Smooth muscle cell (in vitro differentiated cells): ENCODE measurements at regions not wholly inside any gene's neighbourhood (a gene's known extent, or its start where the extent isn't known, plus 50 kb on each side); places are given as distances from the start of the nearest gene placed in this dataset.

Experiments used
- DNase-seq: peaks from one replicate; lab custom pipeline; 2025; ENCODE audit not compliant: unreplicated experiment; lab: John Stamatoyannopoulos, UW
- H2AFZ ChIP-seq: fragments of 200-600 bp; sonication (generic); 2 replicates; pipeline ENCODE4 v1.6.0; 2016; ENCODE audit warnings: antibody characterized with exemption, low read depth, mild to moderate bottlenecking
- H3F3A ChIP-seq: fragments of 200-600 bp; sonication (generic); 2 replicates; pipeline ENCODE4 v1.6.0; 2017; ENCODE audit warnings: antibody characterized with exemption, low read depth
- H3K27ac ChIP-seq: fragments of 200-600 bp; sonication (generic); 2 replicates; pipeline ENCODE4 v1.5.1; 2016; ENCODE audit warnings: low read depth, mild to moderate bottlenecking
- H3K27me3 ChIP-seq: fragments of 200-600 bp; sonication (generic); 2 replicates; pipeline ENCODE4 v1.6.1; 2016; ENCODE audit warnings: low read depth, mild to moderate bottlenecking
- H3K36me3 ChIP-seq: fragments of 200-600 bp; sonication (generic); 2 replicates; pipeline ENCODE4 v1.5.1; 2016; ENCODE audit warnings: low read depth
- H3K4me1 ChIP-seq: fragments of 200-600 bp; sonication (generic); 2 replicates; pipeline ENCODE4 v1.5.1; 2016; ENCODE audit warnings: low read depth
- H3K4me2 ChIP-seq: fragments of 200-600 bp; sonication (generic); 2 replicates; pipeline ENCODE4 v1.6.0; 2016; ENCODE audit warnings: mild to moderate bottlenecking
- H3K4me3 ChIP-seq: fragments of 200-600 bp; sonication (generic); 2 replicates; pipeline ENCODE4 v1.5.1; 2016; ENCODE audit warnings: mild to moderate bottlenecking
- H3K79me2 ChIP-seq: fragments of 200-600 bp; sonication (generic); 2 replicates; pipeline ENCODE4 v1.6.0; 2016; ENCODE audit warnings: low read depth, mild to moderate bottlenecking
- H3K9ac ChIP-seq: fragments of 200-600 bp; sonication (generic); 2 replicates; pipeline ENCODE4 v1.6.0; 2016; ENCODE audit warnings: low read depth
- H3K9me3 ChIP-seq: fragments of 200-600 bp; sonication (generic); replicated peaks from 2 replicates; pipeline ENCODE4 v1.5.1; 2016; ENCODE audit warnings: low read depth
- H4K20me1 ChIP-seq: fragments of 200-600 bp; sonication (generic); 2 replicates; pipeline ENCODE4 v1.6.0; 2016; ENCODE audit warnings: low read depth
- WGBS: methylation state at CpG from one replicate; pipeline ENCODE4 v1.1.7; 2016; ENCODE audit warnings: low lambda C conversion rate; 5-methylcytosine and 5-hydroxymethylcytosine counted together
- TF ChIP-seq, protein P1 (sequence below): fragments of 200-600 bp; sonication (generic); IDR thresholded peaks from 2 replicates; pipeline ENCODE4 v1.5.1; 2017; ENCODE audit warnings: borderline replicate concordance, mild to moderate bottlenecking, antibody characterized with exemption; ENCODE audit not compliant: insufficient read depth, poor library complexity, severe bottlenecking

DNA sequence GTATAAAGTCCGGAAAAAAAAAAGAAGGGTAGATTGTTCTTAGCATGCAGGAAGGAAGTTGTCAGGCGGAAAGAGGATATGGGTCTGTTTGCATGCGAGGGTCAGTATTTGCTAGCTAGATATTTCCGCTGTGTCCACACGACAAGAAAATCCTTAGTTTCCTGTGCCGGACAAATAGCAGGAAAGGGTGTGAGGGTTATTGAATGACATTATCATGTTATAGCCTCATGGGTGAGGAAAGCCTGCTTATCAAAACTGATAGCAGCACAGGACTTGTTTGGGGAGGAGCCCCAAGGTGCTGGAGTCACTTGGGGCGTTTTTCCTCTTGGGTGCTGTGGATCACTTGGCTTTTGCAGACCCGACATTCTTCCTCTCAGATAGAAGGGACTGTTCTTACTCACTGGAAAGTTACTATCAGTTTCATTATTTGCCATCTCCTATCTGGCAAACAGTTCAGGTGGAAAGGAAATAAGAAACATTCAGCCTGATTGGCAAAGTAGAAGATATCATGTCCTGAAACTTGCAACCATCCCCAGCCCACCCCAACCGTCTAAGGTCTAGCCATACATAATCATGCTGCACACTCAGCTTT lies 127.2 kb upstream of the DPH6 start:
- Histone ChIP-seq H3K79me2 (no peaks in the 10 kb centered on the region), H3K4me2 (no peak overlapping the region), H3K9me3 (no peaks in the 10 kb centered on the region), H4K20me1 (no peaks in the 10 kb centered on the region), H3F3A (no peaks in the 10 kb centered on the region), H2AFZ (peak overlapping the region; percentile 71), H3K36me3 (no peaks in the 10 kb centered on the region), H3K27me3 (no peaks in the 10 kb centered on the region), H3K9ac (no peak overlapping the region), H3K4me1 (no peaks in the 10 kb centered on the region), H3K4me3 (peak overlapping the region; percentile 24), H3K27ac (no peak overlapping the region)
- TF ChIP-seq, protein P1, sequence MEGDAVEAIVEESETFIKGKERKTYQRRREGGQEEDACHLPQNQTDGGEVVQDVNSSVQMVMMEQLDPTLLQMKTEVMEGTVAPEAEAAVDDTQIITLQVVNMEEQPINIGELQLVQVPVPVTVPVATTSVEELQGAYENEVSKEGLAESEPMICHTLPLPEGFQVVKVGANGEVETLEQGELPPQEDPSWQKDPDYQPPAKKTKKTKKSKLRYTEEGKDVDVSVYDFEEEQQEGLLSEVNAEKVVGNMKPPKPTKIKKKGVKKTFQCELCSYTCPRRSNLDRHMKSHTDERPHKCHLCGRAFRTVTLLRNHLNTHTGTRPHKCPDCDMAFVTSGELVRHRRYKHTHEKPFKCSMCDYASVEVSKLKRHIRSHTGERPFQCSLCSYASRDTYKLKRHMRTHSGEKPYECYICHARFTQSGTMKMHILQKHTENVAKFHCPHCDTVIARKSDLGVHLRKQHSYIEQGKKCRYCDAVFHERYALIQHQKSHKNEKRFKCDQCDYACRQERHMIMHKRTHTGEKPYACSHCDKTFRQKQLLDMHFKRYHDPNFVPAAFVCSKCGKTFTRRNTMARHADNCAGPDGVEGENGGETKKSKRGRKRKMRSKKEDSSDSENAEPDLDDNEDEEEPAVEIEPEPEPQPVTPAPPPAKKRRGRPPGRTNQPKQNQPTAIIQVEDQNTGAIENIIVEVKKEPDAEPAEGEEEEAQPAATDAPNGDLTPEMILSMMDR, result no peak
- WGBS, result 52% methylated on average over 9 of the region's 9 CpGs
- DNase-seq, result no peak

DNA sequence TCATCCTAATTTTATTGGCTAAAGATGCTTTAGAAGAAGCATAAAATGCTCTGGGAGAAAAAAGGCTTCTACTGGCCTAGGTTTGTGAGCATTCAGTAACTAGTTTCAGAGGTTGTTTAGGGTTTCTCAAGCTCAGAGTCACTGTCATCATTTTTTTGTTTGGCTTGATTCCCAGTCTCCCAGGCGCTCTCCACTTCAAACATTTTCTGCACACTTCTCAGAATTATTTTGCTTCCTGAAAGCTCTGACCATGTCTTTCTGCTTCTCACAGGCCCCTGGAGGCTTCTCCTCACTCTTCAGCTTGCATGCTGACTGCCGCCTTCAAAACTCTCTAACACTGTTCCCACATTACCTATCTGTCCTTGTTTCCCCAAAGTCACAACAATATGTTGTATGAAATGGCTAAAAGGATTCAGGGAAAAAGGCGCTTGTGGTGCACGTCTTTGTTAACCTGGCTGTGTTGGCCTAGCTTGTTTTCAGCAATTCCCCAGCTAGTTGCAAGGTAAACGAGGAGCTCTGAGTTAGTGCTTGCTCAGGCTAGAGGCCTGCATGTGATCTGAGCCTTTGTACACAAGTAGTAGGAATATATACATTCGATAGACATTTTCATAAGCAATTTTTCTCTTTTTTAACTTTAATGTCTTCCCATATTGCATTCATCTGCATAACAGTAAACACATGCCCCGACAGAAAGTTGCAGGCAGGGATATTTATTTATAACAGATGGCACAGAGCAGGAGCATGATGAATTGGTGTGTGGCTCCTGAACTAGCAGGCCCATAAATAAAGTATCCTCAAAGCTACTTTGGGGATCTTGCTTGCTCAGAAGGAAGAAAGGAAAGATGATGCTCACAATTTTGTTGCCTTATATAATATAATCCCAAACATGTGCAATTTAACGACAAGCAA lies 129.2 kb upstream of the DPH6 start:
- 81% methylated on average over 8 of the region's 8 CpGs for WGBS
- H3K4me2 ChIP-seq, result no peak overlapping the region
- DNase-seq, result no peak

DNA sequence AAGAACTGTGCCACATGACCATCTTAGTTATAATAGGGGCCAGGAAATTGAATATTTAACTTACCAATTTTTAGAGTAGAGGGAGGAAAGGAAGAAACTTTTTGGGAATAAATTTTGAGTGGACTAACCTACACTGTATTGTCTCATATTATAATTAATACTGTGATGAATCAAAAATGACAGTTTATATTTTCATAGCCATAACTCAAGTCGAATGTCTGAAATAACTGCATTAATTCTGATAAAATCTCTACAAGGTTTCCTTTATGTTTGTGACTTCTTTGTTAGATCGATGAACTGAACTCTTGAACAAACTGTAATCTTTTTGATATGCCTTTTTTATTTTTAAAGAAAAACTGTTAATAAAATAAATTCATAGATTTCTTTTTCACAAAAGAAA lies 132.8 kb upstream of the DPH6 start:
- TF ChIP-seq, protein P1, result no peak
- Histone ChIP-seq H3K4me3 (no peak overlapping the region), H3K36me3 (no peaks in the 10 kb centered on the region), H4K20me1 (no peaks in the 10 kb centered on the region), H3K4me2 (no peak overlapping the region), H3K9ac (no peak overlapping the region), H3K79me2 (no peaks in the 10 kb centered on the region), H2AFZ (no peak overlapping the region), H3K27ac (no peak overlapping the region), H3K27me3 (no peaks in the 10 kb centered on the region), H3K4me1 (peaks cover 4% of the 10 kb centered on the region), H3K9me3 (no peaks in the 10 kb centered on the region), H3F3A (no peaks in the 10 kb centered on the region)
- WGBS, result 83% methylated on average over 2 of the region's 2 CpGs
- DNase-seq, result no peak

More for the DNA sequence above, 129.2 kb upstream of the DPH6 start:
- Histone ChIP-seq H3K27me3 (no peaks in the 10 kb centered on the region), H3F3A (no peaks in the 10 kb centered on the region), H4K20me1 (no peaks in the 10 kb centered on the region), H3K36me3 (no peaks in the 10 kb centered on the region), H3K27ac (peak overlapping the region; percentile 16), H3K4me1 (no peaks in the 10 kb centered on the region), H3K4me3 (no peak overlapping the region), H3K9me3 (no peaks in the 10 kb centered on the region), H3K9ac (no peak overlapping the region), H2AFZ (peak overlapping the region; percentile 65), H3K79me2 (no peaks in the 10 kb centered on the region)
- TF ChIP-seq, protein P1, result no peak
